ENCODE measurements at regions not wholly inside any gene's neighbourhood (a gene's known extent, or its start where the extent isn't known, plus 50 kb on each side); places are given as distances from the start of the nearest gene placed in this dataset.

GRCh38 chr6:164408868-164409267 lies 900.5 kb downstream of the C6orf118 start:
- Histone ChIP-seq H3K4me3 (ENCODE audit: low read depth, low read length) (no peak overlapping the region), H3K36me3 (replicated peaks) (no peaks in the 10 kb centered on the region), H3K27me3 (replicated peaks) (no peaks in the 10 kb centered on the region), H3K27ac (no peak overlapping the region)
- no peak for DNase-seq
- TF ChIP-seq CTCF (IDR thresholded peaks at IDR 0.05; ENCODE audit: low read depth, low read length, missing control alignments) = no peak
- in situ Hi-C loops (cut with HindIII; ENCODE audit: low pct_ligation_motif_present, low sequenced_read_pairs) = no loop called here

DNA sequence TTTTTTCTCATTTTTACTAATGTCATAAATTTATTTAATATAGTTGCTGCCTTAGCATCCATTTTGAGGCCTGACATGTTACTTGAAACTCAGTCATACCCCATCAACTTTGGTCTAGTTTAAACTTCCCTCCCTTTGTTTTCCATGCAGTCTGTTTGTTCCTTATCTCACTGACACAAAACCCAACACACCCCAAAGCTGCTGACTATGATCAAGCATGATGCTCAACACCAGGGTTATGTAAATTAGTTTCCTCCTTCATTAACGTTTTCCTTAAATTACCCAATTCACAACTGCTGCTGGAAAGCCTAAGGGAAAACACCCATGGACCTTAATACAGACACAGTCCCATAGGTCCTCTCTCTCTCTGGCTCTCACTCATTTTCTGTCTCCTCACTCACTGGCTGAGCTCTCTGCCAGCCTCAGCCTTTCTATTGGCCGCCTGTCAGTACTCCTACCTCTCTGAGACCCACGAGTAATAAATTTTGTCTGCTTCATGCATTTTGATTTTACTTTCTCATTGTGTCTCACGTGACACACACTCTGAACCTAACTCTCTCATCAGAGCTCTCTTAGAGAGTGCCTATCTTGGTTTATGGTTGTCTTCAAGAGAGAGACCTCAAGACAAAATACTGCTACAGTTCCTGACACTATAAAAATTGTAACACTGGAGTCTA lies 904.5 kb downstream of the C6orf118 start:
- Histone ChIP-seq H3K27me3 (replicated peaks) (no peaks in the 10 kb centered on the region), H3K36me3 (replicated peaks) (no peaks in the 10 kb centered on the region), H3K4me3 (ENCODE audit: low read depth, low read length) (no peak overlapping the region), H3K27ac (no peak overlapping the region)
- DNase-seq = no peak
- no peak for TF ChIP-seq CTCF (IDR thresholded peaks at IDR 0.05; ENCODE audit: low read depth, low read length, missing control alignments)
- in situ Hi-C loops (cut with HindIII; ENCODE audit: low pct_ligation_motif_present, low sequenced_read_pairs) = no loop called here

- Histone ChIP-seq H3K36me3 (replicated peaks) (no peaks in the 10 kb centered on the region), H3K27ac (no peak overlapping the region), H3K4me3 (ENCODE audit: low read depth, low read length) (no peak overlapping the region), H3K27me3 (replicated peaks) (no peaks in the 10 kb centered on the region)
- no peak for DNase-seq
- in situ Hi-C loops (cut with HindIII; ENCODE audit: low pct_ligation_motif_present, low sequenced_read_pairs) = no loop called here
- no peak for TF ChIP-seq CTCF (IDR thresholded peaks at IDR 0.05; ENCODE audit: low read depth, low read length, missing control alignments)
Measured at GRCh38 chr6:164401871-164402270, 907.5 kb downstream of the C6orf118 start.

DNA sequence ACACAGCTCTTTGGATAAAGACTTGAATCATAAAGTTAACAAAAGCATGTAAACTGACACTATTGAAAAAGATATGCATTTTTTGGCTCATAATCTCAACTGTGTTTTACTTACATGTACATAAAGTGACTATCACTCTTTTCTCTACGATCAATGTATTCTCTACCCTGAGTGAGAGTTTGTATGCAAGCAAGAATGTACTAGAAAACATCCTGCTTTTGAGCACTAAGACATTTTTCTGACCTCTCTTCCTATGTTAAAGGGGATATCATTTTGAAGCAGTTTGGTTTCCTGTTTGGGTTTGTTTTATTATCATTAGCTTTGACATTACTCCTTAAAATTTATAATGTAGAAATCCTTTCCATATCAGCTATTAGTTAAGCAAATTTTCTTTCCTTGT lies 910.8 kb downstream of the C6orf118 start:
- H3K27me3 ChIP-seq (replicated peaks) = no peaks in the 10 kb centered on the region
- no peak for DNase-seq
- no peak for TF ChIP-seq CTCF (IDR thresholded peaks at IDR 0.05; ENCODE audit: low read depth, low read length, missing control alignments)
- in situ Hi-C loops (cut with HindIII; ENCODE audit: low pct_ligation_motif_present, low sequenced_read_pairs) = no loop called here
- H3K27ac ChIP-seq = no peak overlapping the region
- no peak overlapping the region for H3K4me3 ChIP-seq (ENCODE audit: low read depth, low read length)
- H3K36me3 ChIP-seq (replicated peaks) = no peaks in the 10 kb centered on the region

- in situ Hi-C loops (cut with HindIII; ENCODE audit: low pct_ligation_motif_present, low sequenced_read_pairs) = no loop called here
- DNase-seq = no peak
- H3K27me3 ChIP-seq (replicated peaks) = no peaks in the 10 kb centered on the region
- no peak for TF ChIP-seq CTCF (IDR thresholded peaks at IDR 0.05; ENCODE audit: low read depth, low read length, missing control alignments)
- H3K27ac ChIP-seq = no peak overlapping the region
- H3K4me3 ChIP-seq (ENCODE audit: low read depth, low read length) = peak overlapping the region; percentile 26
- no peaks in the 10 kb centered on the region for H3K36me3 ChIP-seq (replicated peaks)
Measured at GRCh38 chr6:164396071-164397047, 913.0 kb downstream of the C6orf118 start.

Data from brain microvascular endothelial cell (primary cell).